Lung microvascular endothelial cell (primary cell): ENCODE measurements at regions not wholly inside any gene's neighbourhood (a gene's known extent, or its start where the extent isn't known, plus 50 kb on each side); places are given as distances from the start of the nearest gene placed in this dataset.

Experiments used
- DNase-seq, 2 donors: peaks; one replicate each; pipeline versions ENCODE4 v3.0.0 to v3.0.0-alpha.2; 2010; ENCODE audit warnings: low read depth in 2 of 2

DNA sequence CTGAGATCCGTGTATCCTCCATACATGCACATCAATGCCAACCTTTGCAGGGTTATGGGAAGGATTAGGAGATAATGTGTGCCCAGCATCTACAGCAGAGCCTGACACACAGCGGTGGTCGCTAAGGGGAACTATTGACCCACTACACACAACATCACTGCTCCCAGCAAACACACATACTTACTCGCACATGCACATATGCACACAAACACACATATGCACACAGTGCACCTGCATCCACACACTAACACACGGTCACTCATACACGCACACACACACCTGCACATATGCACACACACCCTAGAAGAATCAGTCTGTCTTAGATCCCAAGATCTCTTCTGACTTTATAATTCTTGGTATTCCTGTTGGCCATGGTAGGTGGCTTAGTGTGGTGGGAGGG is 118.3 kb downstream of the GYPC start:
- DNase-seq, result no peak

DNA sequence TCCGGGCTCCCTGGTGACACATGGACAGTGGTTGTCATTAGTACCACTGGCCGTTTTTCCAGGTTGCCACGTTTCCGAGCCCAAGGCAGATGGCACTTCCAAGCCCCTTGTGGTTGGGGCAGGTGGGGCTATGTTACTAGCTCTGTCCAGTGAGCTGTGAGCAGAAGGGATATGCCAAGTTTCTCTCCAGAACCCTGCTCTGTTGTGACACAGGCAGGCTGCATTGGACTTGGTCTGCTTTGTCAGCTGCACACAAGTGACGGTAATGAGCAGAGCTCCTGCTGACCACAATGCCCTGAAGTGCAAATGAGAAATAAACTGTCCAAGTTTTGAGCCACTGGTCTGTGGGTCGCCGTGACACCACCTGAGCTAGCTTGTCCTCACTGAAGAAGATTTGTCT is 118.8 kb downstream of the GYPC start:
- DNase-seq, result no peak

DNA sequence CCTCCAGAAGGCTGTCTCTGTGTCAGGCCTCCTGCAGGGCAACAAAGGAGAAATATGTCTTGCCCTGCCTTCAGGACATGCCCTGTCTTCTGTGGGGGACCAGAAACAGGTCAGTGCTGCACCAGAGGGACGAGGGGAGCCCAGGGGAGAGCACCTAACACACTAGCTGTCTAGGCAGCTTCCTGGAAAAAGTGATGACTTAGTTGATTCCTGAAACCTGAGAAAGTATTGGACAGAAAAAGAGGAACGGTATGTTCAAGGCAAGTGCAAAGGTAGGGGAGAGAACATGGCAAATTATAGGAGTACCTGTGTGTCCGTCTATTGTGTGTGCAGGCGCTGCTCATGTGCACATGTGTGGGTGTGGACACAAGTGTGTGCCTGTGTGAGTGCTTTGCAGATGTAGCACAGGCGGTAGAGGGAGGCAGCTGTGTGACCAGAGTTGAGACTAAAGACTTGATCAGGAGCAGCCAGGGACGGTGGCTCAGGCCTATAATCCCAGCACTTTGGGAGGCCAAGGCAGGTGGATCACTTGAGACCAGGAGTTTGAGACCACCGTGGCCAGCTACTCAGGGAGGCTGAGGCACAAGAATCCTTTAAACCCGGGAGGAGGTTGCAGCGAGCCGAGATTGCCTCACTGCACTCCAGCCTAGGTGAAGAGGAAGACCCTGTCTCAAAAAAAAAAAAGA is 119.5 kb downstream of the GYPC start:
- DNase-seq, result no peak

DNA sequence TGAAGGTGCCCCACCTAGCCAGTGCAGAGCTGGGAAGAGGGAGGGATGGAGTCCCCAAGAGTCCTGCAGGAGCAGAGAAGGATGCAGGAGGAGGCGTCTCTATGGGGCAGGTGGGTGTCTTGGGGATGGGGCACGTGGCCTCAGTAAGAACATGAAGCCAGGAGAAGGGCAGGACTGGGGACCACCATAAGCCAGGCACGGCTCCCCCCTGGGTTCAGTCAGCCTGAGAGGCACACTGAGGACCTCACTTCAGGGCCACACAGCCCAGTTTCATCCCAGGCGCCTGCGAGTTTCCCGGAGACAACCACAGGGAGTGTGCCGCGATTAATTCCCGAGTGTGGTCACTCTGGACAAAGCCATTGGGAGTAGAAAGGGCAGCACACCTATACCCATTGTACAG is 120.3 kb downstream of the GYPC start:
- DNase-seq, result peak in 1 of 2 donors; percentile 3

DNA sequence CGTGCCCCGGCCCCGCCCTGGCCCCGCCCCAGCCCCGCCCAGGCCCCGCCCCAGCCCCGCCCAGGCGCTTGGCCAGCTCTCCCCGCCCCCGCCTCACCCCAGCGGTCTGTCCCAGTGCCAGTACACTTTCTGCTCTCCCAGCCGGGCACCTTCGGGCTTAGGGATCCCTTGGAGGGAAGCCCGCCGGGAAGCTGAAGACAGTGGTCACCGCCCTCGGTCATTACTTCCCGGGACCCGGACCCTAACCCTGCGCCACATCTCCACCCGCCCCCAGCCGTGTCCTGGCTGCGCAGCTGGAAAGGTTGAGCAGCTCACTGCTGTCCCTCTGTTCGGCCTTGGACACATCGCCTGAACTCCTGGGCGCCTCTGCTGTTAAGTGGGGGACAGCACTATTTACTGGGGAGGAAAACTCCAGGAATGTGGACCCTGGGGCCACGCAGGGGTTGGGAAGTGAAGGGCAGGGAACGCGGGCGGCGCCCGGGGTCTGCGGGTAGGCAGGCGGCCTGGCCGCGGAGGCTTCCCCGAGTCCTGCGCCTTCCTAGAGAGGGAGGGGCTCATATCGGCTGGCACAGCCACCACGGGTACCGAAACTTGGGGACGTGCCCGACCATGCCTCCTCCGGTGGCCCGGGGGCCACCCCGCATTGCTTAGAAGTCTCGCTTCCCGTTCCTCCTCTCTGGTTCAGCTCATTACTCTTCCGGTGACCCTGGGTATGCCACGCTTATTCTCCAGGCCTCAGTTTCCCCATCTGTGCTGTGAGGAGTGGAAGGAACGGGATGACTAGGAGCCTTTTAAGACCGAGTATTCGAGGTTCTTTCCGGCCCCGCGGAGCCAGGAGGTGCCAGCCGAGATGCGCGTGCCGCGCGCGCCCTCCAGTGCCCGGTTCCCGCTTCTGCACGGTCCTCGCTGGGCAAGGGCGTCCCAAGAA is 121.0 kb downstream of the GYPC start:
- DNase-seq, result peak; percentile 65 to 74

DNA sequence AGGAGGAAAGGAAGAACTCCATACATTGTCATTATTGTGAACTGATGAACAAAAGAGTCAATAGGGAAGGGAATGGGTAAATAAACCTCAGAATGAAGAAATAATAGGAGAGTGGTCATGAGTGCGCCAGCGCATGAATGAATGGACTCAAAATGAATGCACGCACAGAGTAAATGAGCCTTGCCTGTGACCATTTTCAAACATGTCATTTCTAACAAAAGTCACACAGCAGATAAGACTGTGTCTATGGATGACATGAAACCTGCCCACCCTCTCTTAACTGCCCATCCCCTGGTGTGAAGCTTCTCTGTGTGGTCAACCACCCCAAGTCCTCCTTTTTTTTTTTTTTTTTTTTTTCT is 121.1 kb upstream of the TEX51 start:
- DNase-seq, result no peak

DNA sequence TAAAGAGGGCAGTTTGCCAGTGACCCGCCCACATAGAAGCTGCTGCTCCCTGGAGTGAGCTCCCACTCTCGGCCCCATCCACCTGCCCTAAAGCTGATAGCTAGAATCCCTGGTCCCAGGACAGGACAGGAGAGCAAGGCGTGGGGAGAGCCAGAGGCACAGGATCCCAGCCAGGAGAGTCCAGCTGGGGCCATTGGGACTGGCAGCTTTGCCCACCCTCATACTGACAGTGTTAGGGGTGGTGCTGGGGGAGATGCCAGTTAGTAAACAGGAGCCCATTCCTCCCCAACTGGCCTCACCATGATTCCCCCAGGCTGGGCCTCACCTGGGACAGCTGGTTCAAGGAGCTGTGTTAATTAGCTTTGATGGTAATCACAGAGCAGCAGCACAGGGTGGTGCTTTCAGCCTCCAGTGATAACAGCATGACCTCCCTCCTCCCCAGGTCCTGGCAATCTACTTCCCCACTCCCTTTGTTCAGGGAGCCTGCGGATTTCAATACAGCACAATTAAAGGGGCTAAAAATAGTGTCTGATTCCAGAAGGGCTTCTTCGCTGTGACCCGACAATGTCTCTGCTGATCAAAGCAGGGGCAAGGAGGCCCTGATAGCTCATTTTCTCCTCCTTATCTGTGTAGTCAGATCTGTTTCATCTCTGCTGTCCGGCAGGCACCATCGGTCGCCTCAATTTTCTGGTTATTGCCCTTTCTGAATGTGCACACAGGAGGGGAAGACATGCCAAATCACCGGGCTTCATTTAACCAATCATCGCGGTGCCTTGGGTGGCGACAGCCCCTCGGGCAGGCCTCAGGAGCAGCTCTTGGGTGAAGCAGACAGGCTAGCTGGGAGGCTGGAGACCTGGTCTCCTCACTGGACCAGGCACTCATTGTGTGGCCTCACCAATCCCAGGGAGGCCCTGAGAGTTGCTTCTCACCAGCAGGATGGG is 119.9 kb upstream of the TEX51 start:
- DNase-seq, result no peak

DNA sequence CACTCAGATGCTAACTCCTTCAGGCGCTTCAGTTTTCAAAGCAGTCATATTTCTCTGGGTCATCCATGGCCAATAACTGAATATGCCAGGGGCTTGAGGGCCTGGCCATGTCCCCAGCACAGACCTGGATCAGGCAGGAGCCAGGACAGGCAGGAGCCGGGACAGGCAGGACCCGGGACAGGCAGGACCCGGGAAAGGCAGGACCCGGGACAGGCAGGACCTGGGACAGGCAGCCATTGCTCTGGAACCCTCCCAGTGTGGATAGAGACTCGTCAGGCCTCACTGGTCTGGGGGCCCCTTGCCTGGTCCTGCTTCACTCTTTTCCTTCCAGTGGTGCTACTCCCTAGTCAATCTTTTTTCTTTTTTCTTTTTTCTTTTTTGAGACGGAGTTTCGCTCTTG is 117.5 kb upstream of the TEX51 start:
- no peak for DNase-seq

DNA sequence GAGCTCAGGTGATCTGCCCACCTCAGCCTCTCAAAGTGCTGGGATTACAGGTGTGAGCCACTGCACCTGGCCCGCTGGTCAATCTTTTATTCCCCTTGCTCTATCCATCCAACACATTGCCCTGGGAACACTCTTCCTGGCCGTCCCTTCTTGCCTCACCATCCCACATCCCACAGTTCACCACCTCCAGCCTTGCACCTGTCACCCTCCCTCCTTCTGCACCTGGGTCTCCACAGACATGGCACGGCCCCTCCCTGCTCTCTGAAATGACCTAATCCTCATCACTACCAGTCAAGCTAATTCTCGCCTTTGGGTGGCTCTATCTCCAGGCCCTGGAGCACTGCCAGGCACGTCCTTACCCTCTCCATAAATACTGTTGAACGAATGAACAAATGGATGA is 116.9 kb upstream of the TEX51 start:
- DNase-seq, result no peak

DNA sequence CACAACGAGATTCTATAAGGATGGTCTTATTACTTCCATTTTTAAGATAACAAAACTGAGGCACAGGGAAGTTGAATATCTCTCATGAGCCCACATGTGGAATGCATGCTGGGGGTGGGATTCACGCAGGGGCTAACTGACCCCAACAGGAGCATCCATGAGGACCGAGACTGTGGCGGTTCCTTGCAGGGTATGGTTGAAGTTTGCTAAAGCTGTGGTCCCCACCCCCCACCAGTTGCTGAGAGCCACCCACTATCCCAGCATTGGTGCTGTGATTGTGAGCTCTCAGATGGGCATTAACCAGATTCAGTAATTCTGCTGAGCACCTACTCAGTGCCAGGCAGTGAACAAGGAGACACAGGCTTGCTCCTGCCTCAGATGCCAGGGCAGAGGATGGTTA is 116.0 kb upstream of the TEX51 start:
- no peak for DNase-seq

DNA sequence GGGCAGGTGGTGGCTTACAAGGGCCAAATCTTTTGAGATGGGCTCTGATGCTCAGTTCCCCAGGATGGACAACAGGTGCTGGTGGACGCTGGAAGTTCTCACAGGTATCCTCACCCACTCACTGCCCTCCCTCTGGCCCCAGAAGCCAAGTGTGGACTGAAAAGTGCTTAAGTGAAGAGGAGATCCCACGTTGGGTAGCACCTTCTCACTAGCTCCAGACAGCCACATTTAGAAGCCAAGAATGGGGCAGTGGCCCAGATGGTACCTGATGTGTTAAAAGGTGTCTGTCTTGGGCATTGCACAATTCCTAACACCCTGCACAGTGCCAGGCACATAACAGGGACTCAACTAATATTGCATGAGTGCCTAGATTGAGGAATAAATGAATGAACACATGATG is 115.3 kb upstream of the TEX51 start:
- DNase-seq, result no peak

DNA sequence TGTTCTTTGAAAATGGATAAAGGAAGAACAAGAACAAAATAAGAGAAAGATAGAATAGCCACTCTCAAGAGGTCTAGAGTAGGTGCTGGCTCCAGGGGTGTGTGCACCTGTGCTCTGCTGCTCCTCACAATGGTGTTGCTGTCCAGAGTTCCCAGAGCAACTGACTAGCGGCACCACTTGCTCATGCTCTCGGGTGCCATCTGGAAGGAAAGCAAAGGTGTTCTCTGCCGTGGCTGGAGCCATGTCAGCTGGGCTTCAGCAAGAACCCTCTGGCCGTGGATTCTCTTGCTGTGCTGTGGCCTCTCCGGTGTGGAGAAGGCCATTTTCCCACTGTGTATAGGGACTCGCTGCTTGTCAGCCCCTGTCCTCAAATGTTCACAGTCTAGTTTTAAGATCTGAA is 114.6 kb upstream of the TEX51 start:
- DNase-seq, result no peak

DNA sequence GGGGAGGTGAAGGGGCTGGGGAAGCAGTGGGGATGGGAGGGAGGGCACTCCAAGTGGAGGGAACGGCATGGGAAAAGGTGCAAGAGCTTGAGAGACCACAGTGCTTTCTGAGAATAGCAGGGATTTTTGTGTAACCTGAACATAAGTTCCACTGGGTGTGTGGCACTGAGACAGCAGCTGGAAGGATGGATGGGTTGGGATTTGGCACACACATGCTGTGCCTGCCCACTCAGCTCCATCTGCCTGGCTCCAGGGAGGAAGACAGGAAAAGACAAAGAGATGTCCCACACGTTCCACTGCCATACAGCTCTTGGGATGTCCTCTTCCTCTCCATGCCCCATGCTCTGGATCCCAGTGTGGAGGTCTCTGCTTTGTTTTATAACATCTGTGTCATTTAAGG is 114.1 kb upstream of the TEX51 start:
- no peak for DNase-seq

DNA sequence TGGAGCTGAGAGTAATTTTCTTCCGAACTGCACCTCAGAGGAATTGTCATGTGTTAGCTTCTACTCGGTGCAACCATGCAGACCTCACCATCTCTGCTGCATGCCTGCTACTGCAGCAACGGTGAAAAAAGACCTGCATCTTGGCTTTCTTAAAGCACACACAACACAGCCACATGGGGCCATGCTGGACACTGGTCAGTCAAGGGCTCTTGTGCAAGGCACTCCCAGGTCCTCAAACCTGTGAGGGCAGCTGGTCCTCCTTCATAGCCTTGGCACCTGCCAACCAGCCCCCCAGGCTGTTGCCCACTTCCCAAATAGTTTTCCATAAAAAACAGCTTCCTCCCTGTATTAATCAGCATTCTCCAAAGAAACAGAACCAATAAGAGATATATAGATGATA is 113.5 kb upstream of the TEX51 start:
- DNase-seq, result no peak

DNA sequence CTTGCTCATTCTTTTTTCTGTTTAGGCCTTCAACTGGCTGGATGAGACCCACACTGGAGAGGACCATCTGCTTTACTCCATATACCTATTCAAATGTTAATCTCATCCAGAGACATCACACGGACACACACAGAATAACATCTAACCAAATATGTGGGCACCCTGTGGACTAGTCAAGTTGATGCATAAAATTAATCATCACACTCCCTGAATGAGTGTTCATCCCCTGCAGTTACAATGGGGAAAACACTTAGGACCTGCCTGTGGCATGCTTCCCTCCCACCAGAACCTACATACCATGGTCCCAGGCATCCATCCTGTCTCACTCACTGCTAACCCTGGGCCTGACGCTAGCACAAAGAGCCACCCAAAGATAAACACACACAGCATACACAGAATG is 112.8 kb upstream of the TEX51 start:
- DNase-seq, result no peak

DNA sequence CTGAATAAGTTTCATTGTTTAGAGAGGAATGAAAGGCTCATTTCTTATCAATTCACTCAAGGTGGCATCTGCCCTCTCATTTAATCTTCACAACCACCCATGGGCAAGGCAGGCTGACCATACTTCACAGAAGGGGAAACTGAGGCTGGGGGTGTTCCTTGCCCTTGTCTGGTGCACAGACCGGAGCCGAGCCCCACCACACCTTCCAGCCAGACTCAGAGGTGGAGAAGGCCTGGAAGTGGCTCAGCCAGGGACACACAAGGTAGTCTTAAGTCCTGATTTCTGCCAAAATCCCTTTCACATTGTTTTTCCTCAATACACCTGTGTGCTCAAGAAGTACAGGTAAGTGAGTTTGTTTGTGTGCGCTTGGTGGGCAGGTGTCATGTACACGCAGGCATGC is 111.9 kb upstream of the TEX51 start:
- no peak for DNase-seq

DNA sequence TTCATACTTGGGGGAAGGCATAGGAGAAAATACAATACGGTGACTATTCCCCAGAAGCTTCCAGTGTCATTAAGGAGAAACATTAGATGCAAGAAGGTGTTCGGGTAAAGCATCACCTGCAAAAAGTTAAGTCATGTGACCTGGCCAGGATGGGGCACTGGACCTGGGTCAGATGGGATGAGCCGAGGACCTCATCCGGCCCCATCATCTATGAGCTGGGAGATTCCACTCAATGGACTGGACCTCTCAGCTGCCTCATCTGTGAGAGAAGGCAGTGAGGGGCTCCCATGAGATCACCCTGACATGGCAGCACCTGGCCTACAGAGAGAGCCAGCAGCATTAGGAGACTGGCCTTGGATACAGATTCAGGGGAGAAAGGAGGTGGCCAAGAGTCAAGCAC is 111.4 kb upstream of the TEX51 start:
- no peak for DNase-seq

DNA sequence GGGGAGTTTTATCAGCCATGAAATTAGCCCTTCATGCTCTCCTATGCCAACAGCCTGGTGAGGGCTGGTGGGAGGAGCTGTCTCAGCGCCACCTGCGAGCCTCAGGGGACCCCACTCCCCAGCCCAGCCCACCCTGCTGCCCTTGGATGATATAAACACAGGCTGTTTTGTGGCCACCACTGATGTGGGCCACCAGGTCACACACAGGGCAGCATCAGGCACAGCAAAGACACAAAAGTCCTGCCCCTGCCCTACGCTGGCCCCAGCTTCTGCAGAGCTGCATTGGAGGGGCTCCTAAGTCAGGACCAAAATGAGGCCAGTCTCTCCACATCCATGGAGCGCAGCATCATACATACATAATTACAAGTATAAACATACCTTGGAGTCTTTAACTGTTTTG is 110.6 kb upstream of the TEX51 start:
- no peak for DNase-seq

DNA sequence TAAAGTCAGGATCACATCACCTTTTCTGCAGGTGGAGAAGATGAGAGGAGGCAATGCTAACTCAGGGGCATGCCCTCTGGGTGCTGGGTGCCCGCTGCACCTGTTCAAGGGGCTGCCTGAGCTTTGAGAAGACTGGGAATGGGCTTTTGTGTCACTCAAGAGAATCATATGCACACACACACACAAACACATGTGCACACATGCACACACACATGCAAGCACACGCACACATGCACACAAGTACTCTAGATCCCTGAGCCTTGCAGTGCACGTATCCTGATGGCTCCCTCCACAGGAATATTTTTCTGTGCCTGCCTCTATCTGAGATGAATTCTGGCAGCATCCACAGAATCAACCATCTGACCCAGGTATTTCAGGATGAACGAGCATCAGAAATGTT is 110.0 kb upstream of the TEX51 start:
- DNase-seq, result no peak

DNA sequence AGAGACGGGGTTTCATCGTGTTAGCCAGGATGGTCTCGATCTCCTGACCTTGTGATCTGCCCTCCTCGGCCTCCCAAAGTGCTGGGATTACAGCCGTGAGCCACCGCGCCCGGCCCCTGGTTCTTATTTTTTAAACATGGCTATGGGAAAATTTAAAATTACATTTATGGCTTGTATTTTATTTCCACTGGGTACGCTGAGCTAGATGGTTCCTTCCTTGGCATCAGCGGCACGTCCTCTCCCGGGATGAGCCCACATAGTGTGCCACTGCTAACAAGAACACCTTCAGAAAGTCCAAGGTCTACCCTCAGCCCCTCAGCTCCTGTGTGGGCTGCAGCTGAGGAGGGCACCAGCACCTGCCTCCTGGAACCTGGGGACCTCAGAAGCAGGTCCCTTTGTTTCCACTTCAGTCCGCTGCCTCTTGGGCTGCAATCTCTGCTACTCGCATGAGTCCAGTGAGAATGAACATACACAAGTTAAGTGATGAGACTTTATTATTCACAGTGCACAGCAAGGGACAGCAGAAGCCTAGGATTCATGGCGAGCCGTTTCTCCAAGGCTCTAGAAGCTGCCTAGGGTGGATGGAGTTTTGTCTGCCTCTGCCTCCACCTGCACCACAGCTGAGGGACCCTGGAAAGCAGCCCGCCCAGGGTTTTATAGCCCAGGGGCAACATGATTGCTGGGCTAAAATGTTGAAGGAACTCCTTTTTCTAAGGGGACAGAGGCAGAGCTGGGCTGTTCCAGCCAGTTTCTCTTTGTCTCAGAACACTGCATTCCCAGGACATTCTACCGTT is 107.5 kb upstream of the TEX51 start:
- DNase-seq, result no peak

DNA sequence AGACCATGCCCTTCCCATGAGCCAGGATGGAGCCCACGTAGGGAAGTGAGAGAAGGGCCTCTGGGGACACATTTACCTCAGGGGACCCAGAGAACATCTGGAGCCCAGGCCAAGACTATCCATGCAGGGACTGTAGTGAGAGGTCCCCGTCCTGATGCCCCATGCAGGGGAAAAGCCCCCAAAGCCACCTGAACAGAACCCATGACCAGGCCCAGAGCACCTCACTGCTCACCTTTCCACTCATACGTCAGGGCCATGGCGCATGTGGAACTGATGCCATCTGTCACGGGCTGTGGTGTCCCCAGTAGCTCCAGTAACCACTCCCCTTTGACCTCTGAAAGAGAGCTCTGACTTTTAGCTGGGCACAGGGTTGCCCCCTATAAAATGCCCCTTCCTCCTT is 106.5 kb upstream of the TEX51 start:
- DNase-seq, result no peak
